NCI-H460 (cell line): ENCODE measurements at regions not wholly inside any gene's neighbourhood (a gene's known extent, or its start where the extent isn't known, plus 50 kb on each side); places are given as distances from the start of the nearest gene placed in this dataset.
"Not testable (repeated sequence)": the region's sequence is repeated elsewhere in the genome, so short reads cannot be mapped to it uniquely, and the experiment has no call there.

Experiments
- DNase-seq: peaks from one replicate; pipeline ENCODE4 v3.0.0-alpha.2; 2016; ENCODE audit warnings: low read depth; ENCODE audit errors: extremely low read depth

- no peak for DNase-seq
Measured at GRCh38 chr1:229854620-229855019, 212.4 kb upstream of the GALNT2 start.

GRCh38 chr1:229856009-229856650, 210.9 kb upstream of the GALNT2 start:
- no peak for DNase-seq

GRCh38 chr1:229857585-229857984, 209.5 kb upstream of the GALNT2 start:
- DNase-seq: no peak

- DNase-seq: no peak
Measured at GRCh38 chr1:229859026-229859425, 208.0 kb upstream of the GALNT2 start.

GRCh38 chr1:229860926-229861325, 206.1 kb upstream of the GALNT2 start:
- DNase-seq: no peak

- no peak for DNase-seq
Measured at GRCh38 chr1:229862017-229862774, 204.8 kb upstream of the GALNT2 start.

GRCh38 chr1:229863651-229864545, 203.1 kb upstream of the GALNT2 start:
- DNase-seq: no peak

- no peak for DNase-seq
Measured at GRCh38 chr1:229864686-229865230, 202.3 kb upstream of the GALNT2 start.

- not testable (repeated sequence) for DNase-seq
Measured at GRCh38 chr1:229865321-229865720, 201.7 kb upstream of the GALNT2 start.

- no peak for DNase-seq
Measured at GRCh38 chr1:229867726-229868125, 199.3 kb upstream of the GALNT2 start.

- DNase-seq: no peak
Measured at GRCh38 chr1:229869240-229869639, 197.8 kb upstream of the GALNT2 start.

GRCh38 chr1:229869687-229870086, 197.4 kb upstream of the GALNT2 start:
- no peak for DNase-seq

GRCh38 chr1:229870381-229870780, 196.7 kb upstream of the GALNT2 start:
- DNase-seq: no peak

GRCh38 chr1:229871078-229871676, 195.9 kb upstream of the GALNT2 start:
- no peak for DNase-seq

GRCh38 chr1:229874136-229874535, 192.9 kb upstream of the GALNT2 start:
- DNase-seq: peak; percentile 32

GRCh38 chr1:229874609-229875008, 192.4 kb upstream of the GALNT2 start:
- no peak for DNase-seq

GRCh38 chr1:229875086-229875485, 192.0 kb upstream of the GALNT2 start:
- DNase-seq: no peak

GRCh38 chr1:229879746-229880145, 187.3 kb upstream of the GALNT2 start:
- no peak for DNase-seq

- no peak for DNase-seq
Measured at GRCh38 chr1:229880271-229881170, 186.5 kb upstream of the GALNT2 start.

GRCh38 chr1:229882621-229883020, 184.4 kb upstream of the GALNT2 start:
- DNase-seq: no peak
